Activated T-cell treated with anti-CD3 and anti-CD28 coated beads, Interleukin-2, amount 50 U/mL, for 24 hours (primary cell): ENCODE measurements at regions not wholly inside any gene's neighbourhood (a gene's known extent, or its start where the extent isn't known, plus 50 kb on each side); places are given as distances from the start of the nearest gene placed in this dataset.
"Not testable (repeated sequence)": the region's sequence is repeated elsewhere in the genome, so short reads cannot be mapped to it uniquely, and the experiment has no call there.

Experiments used
- DNase-seq: peaks from one replicate; pipeline ENCODE4 v3.0.0-alpha.2; 2020
- H3K27ac Mint-ChIP-seq: 2 replicates; pipeline ENCODE4 v1.8.0; 2020; ENCODE audit warnings: mild to moderate bottlenecking, mixed read lengths
- H3K27me3 Mint-ChIP-seq: 2 replicates; pipeline ENCODE4 v1.8.0; 2020; ENCODE audit warnings: mixed read lengths
- H3K36me3 Mint-ChIP-seq: 2 replicates; pipeline ENCODE4 v1.8.0; 2020; ENCODE audit warnings: low read depth, mixed read lengths
- H3K4me1 Mint-ChIP-seq: 2 replicates; pipeline ENCODE4 v1.8.0; 2020; ENCODE audit warnings: low read depth, mixed read lengths
- H3K4me3 Mint-ChIP-seq: 2 replicates; pipeline ENCODE4 v1.8.0; 2020; ENCODE audit warnings: mild to moderate bottlenecking, moderate library complexity, mixed read lengths
- H3K9me3 Mint-ChIP-seq: 2 replicates; pipeline ENCODE4 v1.8.0; 2020; ENCODE audit warnings: mixed read lengths

DNA sequence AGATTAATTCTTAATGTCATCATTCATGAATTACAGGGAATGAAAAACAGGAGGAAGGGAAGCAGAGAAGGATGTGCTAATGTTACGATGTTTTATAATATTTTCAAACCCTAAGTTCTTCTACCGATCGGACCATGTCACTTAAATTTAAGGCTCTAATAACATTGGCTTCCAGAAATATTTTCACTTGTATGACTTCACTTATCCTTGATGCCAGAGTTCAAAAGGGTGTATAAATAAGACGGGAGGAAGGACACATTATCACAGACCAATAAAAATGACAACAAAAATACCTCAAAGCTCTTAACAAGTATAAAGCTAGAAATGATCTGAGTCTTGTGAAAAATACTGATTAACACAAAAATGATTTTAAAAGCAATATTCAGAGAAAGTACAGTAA is 370.4 kb upstream of the CITED2 start:
- no peaks in the 10 kb centered on the region for H3K9me3 Mint-ChIP-seq
- no peak for DNase-seq
- H3K36me3 Mint-ChIP-seq: no peaks in the 10 kb centered on the region

DNA sequence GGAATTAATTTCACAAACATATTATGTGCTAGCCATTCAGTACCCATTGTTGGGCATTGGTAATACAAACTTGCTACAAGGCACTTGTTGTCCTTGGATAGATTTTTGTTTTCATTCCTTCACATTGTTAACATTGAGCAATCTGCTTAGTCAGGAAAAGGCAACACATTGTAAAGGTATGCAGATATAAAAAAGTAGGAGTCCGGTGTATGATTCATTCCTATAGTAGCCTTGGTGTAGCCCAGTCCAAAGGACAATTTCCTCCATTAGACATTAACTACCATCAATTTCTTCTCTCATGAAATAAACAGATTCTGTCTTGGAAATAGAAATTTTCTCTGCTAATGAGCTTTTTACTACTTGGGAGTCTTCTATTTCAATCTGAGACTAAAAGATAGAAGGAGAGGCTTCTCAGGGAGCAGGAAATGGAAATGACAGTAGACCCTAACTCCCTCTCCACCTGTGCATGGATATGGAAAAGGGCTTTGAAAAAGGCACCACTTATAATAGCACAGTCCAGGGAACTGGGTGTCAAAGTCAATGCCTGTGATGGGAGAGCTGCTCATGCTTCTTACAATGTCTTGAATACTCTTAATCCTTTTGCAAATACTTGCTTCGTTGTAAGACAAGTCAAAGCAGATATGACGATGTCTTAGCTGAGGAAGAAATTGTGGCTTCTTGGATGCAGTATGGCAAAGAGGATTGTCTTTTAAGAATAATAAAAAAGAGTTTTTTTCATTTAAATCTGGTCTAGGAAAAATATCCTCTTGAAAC is 369.4 kb upstream of the CITED2 start:
- H3K4me1 Mint-ChIP-seq: no peaks in the 10 kb centered on the region
- H3K27me3 Mint-ChIP-seq: no peaks in the 10 kb centered on the region
- H3K27ac Mint-ChIP-seq: no peak overlapping the region
- H3K9me3 Mint-ChIP-seq: no peaks in the 10 kb centered on the region
- no peak overlapping the region for H3K4me3 Mint-ChIP-seq
- DNase-seq: no peak
- H3K36me3 Mint-ChIP-seq: no peaks in the 10 kb centered on the region

More for the DNA sequence above, 370.4 kb upstream of the CITED2 start:
- no peaks in the 10 kb centered on the region for H3K4me1 Mint-ChIP-seq
- no peak overlapping the region for H3K4me3 Mint-ChIP-seq
- no peak overlapping the region for H3K27ac Mint-ChIP-seq
- no peaks in the 10 kb centered on the region for H3K27me3 Mint-ChIP-seq

DNA sequence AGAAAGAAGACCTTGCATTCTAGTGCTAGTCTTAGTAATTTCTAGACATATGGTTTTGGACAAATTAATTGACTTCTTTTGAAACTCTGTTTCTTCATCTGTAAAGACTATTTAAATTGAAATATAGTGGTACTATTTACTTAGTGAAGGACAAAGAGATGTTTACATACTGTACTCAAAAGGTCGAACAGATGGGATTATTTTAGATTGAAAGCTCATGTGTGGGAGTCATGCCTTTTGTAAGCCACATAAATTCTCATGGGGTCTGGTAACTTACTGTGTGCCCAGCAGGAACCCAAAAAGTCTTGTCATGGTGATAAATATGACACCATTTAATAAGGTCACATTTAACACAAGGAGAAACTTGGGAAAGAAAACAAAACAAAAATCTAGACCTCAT is 368.2 kb upstream of the CITED2 start:
- Mint-ChIP-seq H3K27me3 (no peaks in the 10 kb centered on the region), H3K27ac (no peak overlapping the region), H3K4me3 (no peak overlapping the region), H3K9me3 (no peaks in the 10 kb centered on the region), H3K36me3 (no peaks in the 10 kb centered on the region), H3K4me1 (no peaks in the 10 kb centered on the region)
- no peak for DNase-seq

DNA sequence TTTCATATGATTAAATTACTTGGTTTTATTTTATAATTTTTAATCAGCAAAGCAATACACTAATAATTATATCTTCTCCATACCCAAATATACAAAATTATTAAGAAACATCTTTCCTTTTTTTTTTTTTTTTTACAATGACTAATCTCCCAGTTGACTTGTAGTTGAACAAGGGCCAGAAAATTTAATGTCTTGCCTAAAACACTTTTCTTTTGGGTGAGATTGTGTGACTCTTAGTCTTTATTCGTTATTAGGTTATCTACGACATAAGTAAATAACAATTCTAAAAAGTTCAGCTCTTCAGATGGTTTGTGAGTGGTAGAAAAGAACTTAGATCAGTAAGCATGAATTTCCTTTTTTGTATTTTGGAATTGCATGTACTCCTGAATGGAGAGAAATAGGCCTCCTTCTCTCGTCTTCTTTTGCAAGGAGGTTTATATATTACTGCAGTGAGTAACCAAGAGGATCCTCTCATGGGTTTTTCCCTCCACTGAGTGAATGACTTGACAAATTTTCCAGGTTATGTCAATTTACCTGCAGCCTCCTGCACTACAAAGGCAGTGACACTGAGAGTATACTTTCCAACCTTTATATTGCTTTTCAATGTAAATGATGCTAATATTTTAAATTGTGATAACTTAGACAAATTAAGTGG is 364.5 kb upstream of the CITED2 start:
- Mint-ChIP-seq H3K27me3 (no peaks in the 10 kb centered on the region), H3K27ac (no peak overlapping the region), H3K4me1 (no peaks in the 10 kb centered on the region), H3K36me3 (no peaks in the 10 kb centered on the region), H3K9me3 (no peaks in the 10 kb centered on the region), H3K4me3 (no peak overlapping the region)
- no peak for DNase-seq

DNA sequence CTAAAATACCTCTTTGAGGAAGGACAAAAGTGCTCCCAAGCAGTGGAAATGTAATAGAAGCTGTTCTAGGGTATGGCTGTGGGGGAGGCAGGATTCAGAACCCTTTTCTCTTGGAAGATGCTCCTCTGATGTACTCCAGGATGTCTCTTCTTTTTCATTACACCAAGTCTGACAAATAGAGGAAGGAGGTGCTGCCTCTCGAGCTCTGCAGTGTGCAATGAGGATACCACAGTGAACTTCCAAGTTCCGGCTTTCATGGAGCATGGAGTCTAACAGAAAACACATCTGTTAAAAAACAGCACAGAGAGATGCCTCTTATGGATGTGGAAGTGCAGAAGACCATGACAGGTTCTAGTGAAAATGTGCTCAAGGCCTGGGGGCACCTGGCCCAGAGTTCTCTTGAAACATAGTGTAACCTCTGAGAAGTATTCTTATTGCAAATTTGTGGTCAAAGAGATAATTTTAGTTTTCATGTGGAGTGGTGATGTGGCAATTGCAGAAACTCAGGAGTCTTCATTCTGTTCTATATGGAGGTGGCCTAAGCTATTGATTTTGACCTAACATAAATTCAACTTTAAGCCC is 362.0 kb upstream of the CITED2 start:
- H3K4me3 Mint-ChIP-seq: no peak overlapping the region
- H3K27me3 Mint-ChIP-seq: peaks cover 6% of the 10 kb centered on the region
- no peak overlapping the region for H3K27ac Mint-ChIP-seq
- no peaks in the 10 kb centered on the region for H3K9me3 Mint-ChIP-seq
- no peaks in the 10 kb centered on the region for H3K36me3 Mint-ChIP-seq
- no peaks in the 10 kb centered on the region for H3K4me1 Mint-ChIP-seq
- DNase-seq: no peak

DNA sequence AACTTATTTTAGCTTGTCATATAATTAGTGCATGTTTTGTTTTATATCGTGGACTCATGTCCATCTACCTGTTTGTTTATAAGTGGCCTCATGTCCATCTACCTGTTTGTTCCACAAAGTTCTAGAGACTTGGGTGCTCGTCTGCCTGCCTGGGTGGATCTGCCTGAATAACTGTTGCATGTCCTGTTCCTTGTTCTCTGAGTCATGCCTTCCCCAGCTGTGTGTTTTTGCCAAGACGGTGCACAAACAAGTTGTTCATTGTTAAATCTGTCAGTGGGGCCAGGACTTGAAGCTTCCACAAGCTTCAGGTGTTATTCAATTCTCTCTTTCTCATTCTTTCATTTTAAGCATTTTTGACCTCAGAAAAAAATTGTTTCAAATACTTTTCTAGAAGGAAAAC is 358.0 kb upstream of the CITED2 start:
- DNase-seq: no peak
- Mint-ChIP-seq H3K4me1 (peaks cover 5% of the 10 kb centered on the region), H3K4me3 (no peak overlapping the region), H3K27ac (no peak overlapping the region), H3K36me3 (no peaks in the 10 kb centered on the region), H3K9me3 (no peaks in the 10 kb centered on the region), H3K27me3 (peaks cover 6% of the 10 kb centered on the region)

DNA sequence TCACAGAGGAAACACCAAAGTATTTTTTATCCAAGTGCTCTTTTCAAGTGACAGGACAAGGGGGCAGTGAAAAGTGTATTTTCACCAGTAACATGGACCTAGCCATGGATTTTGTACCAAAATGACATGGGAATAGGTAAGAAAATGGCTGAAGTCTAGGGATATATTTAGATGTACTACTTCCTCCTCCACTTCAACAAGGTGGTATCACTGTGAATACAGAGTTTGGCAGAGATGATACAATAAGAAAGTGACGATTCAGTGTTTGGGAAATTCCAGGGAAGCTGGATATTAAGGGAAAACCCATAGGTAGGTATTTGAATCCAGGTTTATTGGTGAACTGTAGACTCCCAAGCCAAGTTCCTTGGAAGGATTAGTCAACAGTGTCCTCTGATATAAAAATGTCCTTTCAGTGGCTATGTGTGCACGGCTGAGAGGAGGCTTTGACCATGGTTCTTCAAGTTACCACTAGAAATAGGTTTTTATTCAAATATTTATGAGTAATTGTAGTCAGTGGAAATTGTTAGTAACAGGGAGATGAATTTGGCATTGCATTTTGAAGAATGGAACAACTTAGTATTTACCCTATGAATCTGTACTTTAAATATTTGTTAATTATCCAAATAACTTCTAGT is 356.0 kb upstream of the CITED2 start:
- Mint-ChIP-seq H3K4me1 (peaks cover 5% of the 10 kb centered on the region), H3K36me3 (no peaks in the 10 kb centered on the region), H3K27ac (no peak overlapping the region), H3K27me3 (peaks cover 6% of the 10 kb centered on the region), H3K4me3 (no peak overlapping the region), H3K9me3 (no peaks in the 10 kb centered on the region)
- no peak for DNase-seq

DNA sequence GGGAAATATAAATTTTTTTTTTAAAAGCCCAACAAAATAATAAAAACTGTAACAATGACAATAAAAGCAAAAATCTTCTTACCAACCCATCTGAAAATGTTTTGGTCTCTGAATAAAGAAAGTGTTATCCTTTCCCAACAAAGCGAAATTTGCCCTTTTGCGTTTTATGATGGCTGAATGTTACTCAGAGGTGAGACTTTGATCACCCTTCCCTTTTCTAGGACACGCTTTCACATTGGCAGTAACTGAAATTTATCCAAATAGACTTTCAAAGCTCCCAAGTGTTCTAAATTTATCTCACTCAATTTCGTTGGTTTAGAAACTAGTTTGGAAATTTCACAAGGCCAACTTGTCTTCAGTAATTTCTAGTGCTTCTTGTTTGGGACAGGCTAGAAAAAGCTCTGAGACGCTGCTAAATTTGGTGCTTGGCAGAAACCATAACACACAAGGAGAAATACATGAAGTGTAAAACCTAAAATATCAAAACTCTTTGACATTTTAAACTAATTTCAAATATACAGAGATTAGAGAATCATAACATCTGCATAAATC is 354.5 kb upstream of the CITED2 start:
- Mint-ChIP-seq H3K4me1 (peaks cover 5% of the 10 kb centered on the region), H3K27ac (no peak overlapping the region), H3K27me3 (peaks cover 6% of the 10 kb centered on the region), H3K36me3 (no peaks in the 10 kb centered on the region), H3K4me3 (no peak overlapping the region), H3K9me3 (no peaks in the 10 kb centered on the region)
- no peak for DNase-seq

DNA sequence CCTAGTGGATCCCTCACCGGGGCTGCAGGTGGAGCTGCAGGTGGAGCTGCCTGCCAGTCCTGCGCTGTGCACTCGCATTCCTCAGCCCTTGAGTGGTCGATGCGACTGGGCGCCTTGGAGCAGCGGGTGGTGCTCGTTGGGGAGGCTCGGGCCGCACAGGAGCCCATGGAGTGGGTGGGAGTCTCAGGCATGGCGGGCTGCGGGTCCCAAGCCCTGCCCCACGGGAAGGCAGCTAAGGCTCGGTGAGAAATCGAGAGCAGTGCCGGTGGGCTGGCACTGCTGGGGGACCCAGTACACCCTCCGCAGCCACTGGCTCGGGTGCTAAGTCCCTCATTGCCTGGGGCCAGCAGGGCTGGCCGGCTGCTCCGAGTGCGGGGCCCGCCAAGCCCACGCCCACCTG is 351.8 kb upstream of the CITED2 start:
- not testable (repeated sequence) for H3K27ac Mint-ChIP-seq, H3K9me3 Mint-ChIP-seq, H3K36me3 Mint-ChIP-seq, H3K4me1 Mint-ChIP-seq, H3K27me3 Mint-ChIP-seq, DNase-seq, H3K4me3 Mint-ChIP-seq

DNA sequence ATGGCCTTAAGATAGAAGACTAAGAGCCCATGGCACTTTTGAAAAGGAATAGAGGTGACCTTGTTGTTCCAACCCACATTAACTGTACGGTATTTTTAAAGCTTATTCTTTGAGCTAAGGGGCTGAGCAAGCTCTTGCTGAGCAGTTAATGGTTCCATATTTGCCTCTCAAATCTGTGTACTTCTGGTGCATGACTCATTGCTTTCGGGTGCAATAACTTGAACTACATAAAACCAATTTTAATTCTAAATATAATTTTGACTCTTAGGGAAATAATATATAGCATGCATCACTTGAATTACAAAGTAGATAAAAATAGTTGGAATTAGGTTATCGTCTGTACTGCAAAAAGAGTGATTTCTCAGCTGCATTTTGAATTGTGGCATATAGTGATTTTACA is 348.1 kb upstream of the CITED2 start:
- H3K4me3 Mint-ChIP-seq: no peak overlapping the region
- H3K9me3 Mint-ChIP-seq: no peaks in the 10 kb centered on the region
- H3K27me3 Mint-ChIP-seq: peaks cover 6% of the 10 kb centered on the region
- DNase-seq: no peak
- H3K4me1 Mint-ChIP-seq: no peaks in the 10 kb centered on the region
- no peak overlapping the region for H3K27ac Mint-ChIP-seq
- no peaks in the 10 kb centered on the region for H3K36me3 Mint-ChIP-seq

DNA sequence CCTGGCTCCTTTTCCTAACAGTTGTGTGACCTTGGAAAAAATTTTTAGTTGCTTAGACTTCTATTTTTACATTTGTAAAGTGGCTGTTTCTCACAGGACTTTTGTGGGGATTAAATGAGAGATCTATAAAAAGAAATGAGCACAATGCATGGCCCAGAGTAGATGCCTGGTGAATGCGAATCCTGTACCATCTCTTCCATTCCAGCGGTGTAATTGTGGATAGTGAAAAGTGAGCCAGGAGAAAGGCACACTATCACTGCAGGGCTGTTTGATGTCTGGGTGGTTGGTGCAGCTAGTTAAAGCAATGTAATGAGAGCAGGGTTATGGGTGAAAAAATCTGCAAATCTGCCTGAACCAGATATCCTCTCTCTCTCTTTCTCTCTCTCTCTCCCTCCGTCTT is 347.5 kb upstream of the CITED2 start:
- no peaks in the 10 kb centered on the region for H3K9me3 Mint-ChIP-seq
- no peak overlapping the region for H3K4me3 Mint-ChIP-seq

DNA sequence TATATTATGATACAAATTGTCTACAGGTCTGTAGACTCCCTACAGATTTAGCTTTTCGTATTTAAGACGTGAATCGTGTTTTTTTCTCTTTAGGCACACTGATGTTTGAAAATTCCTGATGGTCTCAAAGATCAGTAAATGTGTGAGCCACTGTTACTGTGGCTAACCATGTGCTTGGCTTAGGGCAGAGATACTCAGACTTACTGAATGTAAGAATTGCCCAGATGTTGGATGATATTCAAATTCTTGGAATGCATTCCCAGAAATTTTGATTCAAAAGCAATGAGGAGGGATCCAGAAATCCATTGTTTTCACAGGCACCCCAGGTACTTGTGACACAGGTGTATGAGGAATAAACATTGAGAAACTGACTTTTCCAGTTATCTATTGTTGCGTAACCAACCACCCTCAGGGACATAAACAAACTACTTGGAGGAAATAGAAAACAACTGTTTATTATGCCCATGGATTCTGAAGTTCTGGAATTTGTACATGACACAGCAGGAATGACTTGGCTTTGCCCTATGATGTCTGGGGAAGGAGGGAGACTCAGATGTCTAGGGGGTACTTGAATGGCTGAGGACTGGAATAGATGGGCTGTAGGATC is 339.6 kb upstream of the CITED2 start:
- Mint-ChIP-seq H3K9me3 (no peaks in the 10 kb centered on the region), H3K4me1 (no peaks in the 10 kb centered on the region), H3K4me3 (no peak overlapping the region), H3K27ac (no peak overlapping the region), H3K27me3 (peaks cover 12% of the 10 kb centered on the region), H3K36me3 (no peaks in the 10 kb centered on the region)
- no peak for DNase-seq

More for the DNA sequence above, 347.5 kb upstream of the CITED2 start:
- H3K27me3 Mint-ChIP-seq: peaks cover 6% of the 10 kb centered on the region
- no peaks in the 10 kb centered on the region for H3K4me1 Mint-ChIP-seq
- no peak overlapping the region for H3K27ac Mint-ChIP-seq
- H3K36me3 Mint-ChIP-seq: no peaks in the 10 kb centered on the region
- no peak for DNase-seq

DNA sequence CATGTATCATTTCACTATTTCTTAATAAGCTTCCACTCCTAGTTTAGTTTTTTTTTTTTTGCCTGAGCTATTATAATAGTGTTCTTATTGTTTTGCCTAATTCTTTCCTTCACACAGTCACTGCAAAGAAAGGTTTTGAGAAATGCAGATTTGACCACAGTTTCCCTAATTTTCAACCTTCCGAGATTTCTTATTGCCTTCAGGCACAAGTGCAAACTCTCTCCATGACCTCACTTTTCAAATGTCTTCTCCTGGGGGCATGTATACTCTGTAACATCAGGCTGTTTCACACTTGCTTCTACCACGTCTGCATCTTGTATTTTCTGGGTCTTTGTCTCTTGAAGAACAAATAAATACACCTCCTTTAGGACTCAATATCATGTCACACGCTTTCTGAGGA is 339.0 kb upstream of the CITED2 start:
- no peak for DNase-seq
- H3K9me3 Mint-ChIP-seq: no peaks in the 10 kb centered on the region
- no peaks in the 10 kb centered on the region for H3K36me3 Mint-ChIP-seq
- peaks cover 13% of the 10 kb centered on the region for H3K27me3 Mint-ChIP-seq
- no peaks in the 10 kb centered on the region for H3K4me1 Mint-ChIP-seq
- no peak overlapping the region for H3K4me3 Mint-ChIP-seq
- H3K27ac Mint-ChIP-seq: no peak overlapping the region

DNA sequence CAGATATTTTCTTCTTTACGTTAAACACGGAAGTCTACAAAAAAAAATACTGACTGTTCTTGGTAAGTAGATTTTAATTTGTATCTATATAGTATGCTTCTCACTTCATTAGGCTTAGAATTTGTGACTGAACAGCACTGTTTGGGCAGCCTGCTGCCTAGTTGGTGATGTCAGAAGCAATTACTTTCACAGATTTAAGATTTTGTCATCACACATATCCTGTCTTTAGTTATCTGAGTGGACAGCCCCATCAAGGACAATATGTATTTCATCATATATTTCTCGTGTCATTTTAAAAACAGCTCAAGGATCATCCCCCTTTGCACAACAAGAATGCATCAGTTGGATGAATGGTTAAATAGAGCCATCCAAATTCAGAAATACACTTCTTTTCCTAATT is 338.4 kb upstream of the CITED2 start:
- no peaks in the 10 kb centered on the region for H3K4me1 Mint-ChIP-seq
- H3K36me3 Mint-ChIP-seq: no peaks in the 10 kb centered on the region
- no peak for DNase-seq
- peaks cover 13% of the 10 kb centered on the region for H3K27me3 Mint-ChIP-seq
- no peak overlapping the region for H3K4me3 Mint-ChIP-seq
- H3K9me3 Mint-ChIP-seq: no peaks in the 10 kb centered on the region
- H3K27ac Mint-ChIP-seq: no peak overlapping the region
